ENCODE measurements at regions not wholly inside any gene's neighbourhood (a gene's known extent, or its start where the extent isn't known, plus 50 kb on each side); places are given as distances from the start of the nearest gene placed in this dataset.

- Histone ChIP-seq H3K4me1 (ENCODE audit: low read depth, poor library complexity, severe bottlenecking) (no peaks in the 10 kb centered on the region), H3K4me2 (no peak overlapping the region), H4K20me1 (ENCODE audit: insufficient read depth) (no peaks in the 10 kb centered on the region), H3K27me3 (ENCODE audit: insufficient read depth, low read depth) (no peaks in the 10 kb centered on the region), H3K9ac (no peak overlapping the region), H3K4me3 (IDR thresholded peaks at IDR 0.05; ENCODE audit: insufficient read depth, low read depth, low read length) (no peak overlapping the region), H3K27ac (no peak overlapping the region), H3K36me3 (ENCODE audit: insufficient read depth) (no peaks in the 10 kb centered on the region), H2AFZ (ENCODE audit: low read depth) (no peak overlapping the region), H3K79me2 (ENCODE audit: insufficient read depth, low read depth) (no peaks in the 10 kb centered on the region)
- TF ChIP-seq CTCF (conservative IDR thresholded peaks at IDR 0.05; ENCODE audit: low read depth, low read length), result no peak
Measured at GRCh38 chr5:63409737-63410136, 552.5 kb downstream of the HTR1A start.

- TF ChIP-seq CTCF (conservative IDR thresholded peaks at IDR 0.05; ENCODE audit: low read depth, low read length), result no peak
- Histone ChIP-seq H3K27ac (no peak overlapping the region), H3K36me3 (ENCODE audit: insufficient read depth) (no peaks in the 10 kb centered on the region)
Measured at GRCh38 chr5:63408984-63409383, 553.3 kb downstream of the HTR1A start.

GRCh38 chr5:63401436-63402046, 560.7 kb downstream of the HTR1A start:
- H3K4me1 ChIP-seq (ENCODE audit: low read depth, poor library complexity, severe bottlenecking), result peaks cover 5% of the 10 kb centered on the region
- H3K79me2 ChIP-seq (ENCODE audit: insufficient read depth, low read depth), result no peaks in the 10 kb centered on the region
- H3K27ac ChIP-seq, result no peak overlapping the region
- H2AFZ ChIP-seq (ENCODE audit: low read depth), result no peak overlapping the region
- no peak overlapping the region for H3K9ac ChIP-seq
- TF ChIP-seq CTCF (conservative IDR thresholded peaks at IDR 0.05; ENCODE audit: low read depth, low read length), result peak; percentile 96
- H3K36me3 ChIP-seq (ENCODE audit: insufficient read depth), result no peaks in the 10 kb centered on the region
- H3K27me3 ChIP-seq (ENCODE audit: insufficient read depth, low read depth), result no peaks in the 10 kb centered on the region
- no peak overlapping the region for H3K4me2 ChIP-seq
- H3K4me3 ChIP-seq (IDR thresholded peaks at IDR 0.05; ENCODE audit: insufficient read depth, low read depth, low read length), result no peak overlapping the region
- H4K20me1 ChIP-seq (ENCODE audit: insufficient read depth), result no peaks in the 10 kb centered on the region

More at GRCh38 chr5:63408984-63409383, 553.3 kb downstream of the HTR1A start:
- Histone ChIP-seq H3K79me2 (ENCODE audit: insufficient read depth, low read depth) (no peaks in the 10 kb centered on the region), H3K4me3 (IDR thresholded peaks at IDR 0.05; ENCODE audit: insufficient read depth, low read depth, low read length) (no peak overlapping the region), H2AFZ (ENCODE audit: low read depth) (no peak overlapping the region), H3K4me1 (ENCODE audit: low read depth, poor library complexity, severe bottlenecking) (no peaks in the 10 kb centered on the region), H3K4me2 (no peak overlapping the region), H3K27me3 (ENCODE audit: insufficient read depth, low read depth) (no peaks in the 10 kb centered on the region), H3K9ac (no peak overlapping the region), H4K20me1 (ENCODE audit: insufficient read depth) (no peaks in the 10 kb centered on the region)

- H3K9ac ChIP-seq, result no peak overlapping the region
- H3K36me3 ChIP-seq (ENCODE audit: insufficient read depth), result no peaks in the 10 kb centered on the region
- peaks cover 5% of the 10 kb centered on the region for H3K4me1 ChIP-seq (ENCODE audit: low read depth, poor library complexity, severe bottlenecking)
- H3K4me2 ChIP-seq, result no peak overlapping the region
- no peaks in the 10 kb centered on the region for H3K27me3 ChIP-seq (ENCODE audit: insufficient read depth, low read depth)
- TF ChIP-seq CTCF (conservative IDR thresholded peaks at IDR 0.05; ENCODE audit: low read depth, low read length), result no peak
- H3K27ac ChIP-seq, result no peak overlapping the region
- H3K4me3 ChIP-seq (IDR thresholded peaks at IDR 0.05; ENCODE audit: insufficient read depth, low read depth, low read length), result no peak overlapping the region
- no peak overlapping the region for H2AFZ ChIP-seq (ENCODE audit: low read depth)
- no peaks in the 10 kb centered on the region for H3K79me2 ChIP-seq (ENCODE audit: insufficient read depth, low read depth)
- no peaks in the 10 kb centered on the region for H4K20me1 ChIP-seq (ENCODE audit: insufficient read depth)
Measured at GRCh38 chr5:63400079-63400478, 562.2 kb downstream of the HTR1A start.
